LNCAP (cell line): ENCODE measurements at regions not wholly inside any gene's neighbourhood (a gene's known extent, or its start where the extent isn't known, plus 50 kb on each side); places are given as distances from the start of the nearest gene placed in this dataset.

ENCODE experiments used
- CTCF ChIP-seq: fragments of 450-650 bp; IDR thresholded peaks from 2 replicates; pipeline ENCODE4 v1.5.1; 2017; ENCODE audit warnings: mild to moderate bottlenecking

GRCh38 chr7:92945840-92946239 lies 109.5 kb upstream of the CDK6 start:
- no peak for TF ChIP-seq CTCF

- TF ChIP-seq CTCF, result no peak
Observed at GRCh38 chr7:92944633-92945032, 108.3 kb upstream of the CDK6 start.

- no peak for TF ChIP-seq CTCF
Observed at GRCh38 chr7:92939666-92940360, 103.4 kb upstream of the CDK6 start.

GRCh38 chr7:92934096-92934495 lies 97.7 kb upstream of the CDK6 start:
- no peak for TF ChIP-seq CTCF

GRCh38 chr7:92932450-92932849 lies 96.1 kb upstream of the CDK6 start:
- no peak for TF ChIP-seq CTCF

GRCh38 chr7:92930404-92930803 lies 94.0 kb upstream of the CDK6 start:
- no peak for TF ChIP-seq CTCF

GRCh38 chr7:92926697-92927044 lies 90.3 kb upstream of the CDK6 start:
- TF ChIP-seq CTCF, result no peak
